ENCODE measurements at regions not wholly inside any gene's neighbourhood (a gene's known extent, or its start where the extent isn't known, plus 50 kb on each side); places are given as distances from the start of the nearest gene placed in this dataset.

- no peaks in the 10 kb centered on the region for H3K4me1 ChIP-seq (ENCODE audit: control insufficient read depth, extremely low read depth, insufficient read depth, low read length)
- no peak overlapping the region for H3K4me3 ChIP-seq (ENCODE audit: control insufficient read depth in 2 of 3, extremely low read depth in 1 of 3, insufficient read depth in 2 of 3, low read depth in 1 of 3, low read length in 3 of 3)
- H3K36me3 ChIP-seq (ENCODE audit: control insufficient read depth in 2 of 2, extremely low read depth in 1 of 2, insufficient read depth in 2 of 2, low read length in 2 of 2), result no peaks in the 10 kb centered on the region
- no peaks in the 10 kb centered on the region for H3K27me3 ChIP-seq (ENCODE audit: control insufficient read depth, extremely low read depth, insufficient read depth, low read length)
- no peak for FAIRE-seq
- no peak overlapping the region for H3K4me2 ChIP-seq (ENCODE audit: control insufficient read depth, extremely low read depth, insufficient read depth, low read depth, low read length)
- no peaks in the 10 kb centered on the region for H3K9me1 ChIP-seq (ENCODE audit: control insufficient read depth, extremely low read depth, insufficient read depth, low read length)
- DNase-seq (ENCODE audit: low read depth, low spot score), result no peak
- H3K27ac ChIP-seq (ENCODE audit: control insufficient read depth, insufficient read depth, low read length), result no peak overlapping the region
- no peak overlapping the region for H3K9ac ChIP-seq (ENCODE audit: control insufficient read depth, extremely low read depth, insufficient read depth, low read length)
- H4K20me1 ChIP-seq (ENCODE audit: control insufficient read depth, extremely low read depth, insufficient read depth, low read length), result no peaks in the 10 kb centered on the region
- H2AFZ ChIP-seq (ENCODE audit: control insufficient read depth, low read length), result no peak overlapping the region
- TF ChIP-seq EZH2 (IDR thresholded peaks at IDR 0.05; ENCODE audit: low read length) (no peak), CTCF (optimal IDR thresholded peaks at IDR 0.05 in 1 of 3, IDR thresholded peaks at IDR 0.05 in 1 of 3, conservative IDR thresholded peaks at IDR 0.05 in 1 of 3; ENCODE audit: extremely low read depth in 1 of 3, insufficient read depth in 2 of 3, low read length in 3 of 3) (no peak)
- H3K79me2 ChIP-seq (ENCODE audit: control insufficient read depth, insufficient read depth, low read length), result no peaks in the 10 kb centered on the region
- H3K9me3 ChIP-seq (ENCODE audit: control insufficient read depth, low read depth, low read length), result no peaks in the 10 kb centered on the region
- dilution Hi-C loops (cut with MboI; ENCODE audit: extremely low pct_ligation_motif_present, low sequenced_read_pairs), result no loop called here
Observed at GRCh38 chr12:14303661-14304155, 61.8 kb upstream of the ATF7IP start.

GRCh38 chr12:14307004-14307403, 58.5 kb upstream of the ATF7IP start:
- Histone ChIP-seq H3K27me3 (ENCODE audit: control insufficient read depth, extremely low read depth, insufficient read depth, low read length) (no peaks in the 10 kb centered on the region), H3K4me1 (ENCODE audit: control insufficient read depth, extremely low read depth, insufficient read depth, low read length) (no peaks in the 10 kb centered on the region), H4K20me1 (ENCODE audit: control insufficient read depth, extremely low read depth, insufficient read depth, low read length) (no peaks in the 10 kb centered on the region), H3K9me3 (ENCODE audit: control insufficient read depth, low read depth, low read length) (no peaks in the 10 kb centered on the region), H3K4me2 (ENCODE audit: control insufficient read depth, extremely low read depth, insufficient read depth, low read depth, low read length) (no peak overlapping the region), H3K79me2 (ENCODE audit: control insufficient read depth, insufficient read depth, low read length) (no peaks in the 10 kb centered on the region), H3K9ac (ENCODE audit: control insufficient read depth, extremely low read depth, insufficient read depth, low read length) (no peak overlapping the region), H2AFZ (ENCODE audit: control insufficient read depth, low read length) (no peak overlapping the region), H3K9me1 (ENCODE audit: control insufficient read depth, extremely low read depth, insufficient read depth, low read length) (no peaks in the 10 kb centered on the region), H3K4me3 (ENCODE audit: control insufficient read depth in 2 of 3, extremely low read depth in 1 of 3, insufficient read depth in 2 of 3, low read depth in 1 of 3, low read length in 3 of 3) (no peak overlapping the region), H3K36me3 (ENCODE audit: control insufficient read depth in 2 of 2, extremely low read depth in 1 of 2, insufficient read depth in 2 of 2, low read length in 2 of 2) (no peaks in the 10 kb centered on the region), H3K27ac (ENCODE audit: control insufficient read depth, insufficient read depth, low read length) (no peak overlapping the region)
- FAIRE-seq (no peak), DNase-seq (ENCODE audit: low read depth, low spot score) (no peak)
- dilution Hi-C loops (cut with MboI; ENCODE audit: extremely low pct_ligation_motif_present, low sequenced_read_pairs), result no loop called here
- no peak for TF ChIP-seq EZH2 (IDR thresholded peaks at IDR 0.05; ENCODE audit: low read length)
- no peak for TF ChIP-seq CTCF (optimal IDR thresholded peaks at IDR 0.05 in 1 of 3, IDR thresholded peaks at IDR 0.05 in 1 of 3, conservative IDR thresholded peaks at IDR 0.05 in 1 of 3; ENCODE audit: extremely low read depth in 1 of 3, insufficient read depth in 2 of 3, low read length in 3 of 3)
